ENCODE measurements at regions not wholly inside any gene's neighbourhood (a gene's known extent, or its start where the extent isn't known, plus 50 kb on each side); places are given as distances from the start of the nearest gene placed in this dataset.

GRCh38 chr2:220144411-220144810 lies 517.0 kb downstream of the SLC4A3 start (continued):
- TF ChIP-seq ATF2 (CRISPR knock-in tag; IDR thresholded peaks at IDR 0.05; ENCODE audit: borderline replicate concordance, low read depth) (no peak), MLX (CRISPR knock-in tag; IDR thresholded peaks at IDR 0.05) (no peak), STAT6 (CRISPR knock-in tag; conservative IDR thresholded peaks at IDR 0.05; ENCODE audit: low read depth) (no peak), ZNF425 (CRISPR knock-in tag; conservative IDR thresholded peaks at IDR 0.05) (no peak), HMGXB4 (CRISPR knock-in tag; IDR thresholded peaks at IDR 0.05) (no peak)

GRCh38 chr2:220147161-220148038 lies 520.0 kb downstream of the SLC4A3 start:
- ATAC-seq (no peak), DNase-seq (ENCODE audit: low spot score) (no peak)
- no peaks in the 10 kb centered on the region for H3K4me1 Mint-ChIP-seq
- peaks cover 4% of the 10 kb centered on the region; the same call in 1 of the 2 replicates for H3K9me3 Mint-ChIP-seq
- TF ChIP-seq GABPB1 (CRISPR knock-in tag; IDR thresholded peaks at IDR 0.05) (no peak), ZNF671 (CRISPR knock-in tag; IDR thresholded peaks at IDR 0.05) (no peak), PRDM15 (CRISPR knock-in tag; IDR thresholded peaks at IDR 0.05) (peak; percentile 77)
- no peak overlapping the region for H3K27ac Mint-ChIP-seq
- no peak overlapping the region for H3K4me3 Mint-ChIP-seq
- no peaks in the 10 kb centered on the region for H3K36me3 Mint-ChIP-seq
- POLR2A ChIA-PET, result no interaction called here
- CTCF ChIA-PET, result interaction anchor here (0.6 to 1.3 kb wide), 2 partner anchors 150 to 405 kb away, joined by 3 read pairs; no protein-coding TSS in a partner anchor
- H3K27me3 Mint-ChIP-seq (ENCODE audit: low read depth), result no peaks in the 10 kb centered on the region

Measured in WTC11 (cell line).